Activated T-helper 2 cell treated with anti-CD3 and anti-CD28 coated beads, Interferon-gamma antibody, Interleukin-2, Interleukin-4, amounts not matched to agents 10 μg/mL and 5 μg/mL and 100 μg/mL, durations not matched to agents 14 hours and 24 hours and 36 hours (primary cell): ENCODE measurements at regions not wholly inside any gene's neighbourhood (a gene's known extent, or its start where the extent isn't known, plus 50 kb on each side); places are given as distances from the start of the nearest gene placed in this dataset.

ENCODE experiments used
- DNase-seq: peaks from one replicate; pipeline ENCODE4 v3.0.0; 2021; ENCODE audit warnings: low spot score
- H3K27ac Mint-ChIP-seq: one replicate; pipeline ENCODE4 v1.8.0; 2021; ENCODE audit warnings: mixed read lengths
- H3K27me3 Mint-ChIP-seq: one replicate; pipeline ENCODE4 v1.8.0; 2021; ENCODE audit warnings: low read depth, mixed read lengths
- H3K36me3 Mint-ChIP-seq: one replicate; pipeline ENCODE4 v1.8.0; 2021; ENCODE audit warnings: low read depth, mixed read lengths
- H3K4me1 Mint-ChIP-seq: one replicate; pipeline ENCODE4 v1.8.0; 2021; ENCODE audit warnings: low read depth, mixed read lengths
- H3K4me3 Mint-ChIP-seq: one replicate; pipeline ENCODE4 v1.8.0; 2021; ENCODE audit warnings: low read depth, mild to moderate bottlenecking, moderate library complexity, mixed read lengths
- H3K9me3 Mint-ChIP-seq: one replicate; pipeline ENCODE4 v1.8.0; 2021; ENCODE audit warnings: mixed read lengths
- intact Hi-C: fragments of 100-400 bp; cut with micrococcal nuclease; formaldehyde crosslinking; loops from one replicate; pipeline ENCODE4 v1.15.1; 2023

DNA sequence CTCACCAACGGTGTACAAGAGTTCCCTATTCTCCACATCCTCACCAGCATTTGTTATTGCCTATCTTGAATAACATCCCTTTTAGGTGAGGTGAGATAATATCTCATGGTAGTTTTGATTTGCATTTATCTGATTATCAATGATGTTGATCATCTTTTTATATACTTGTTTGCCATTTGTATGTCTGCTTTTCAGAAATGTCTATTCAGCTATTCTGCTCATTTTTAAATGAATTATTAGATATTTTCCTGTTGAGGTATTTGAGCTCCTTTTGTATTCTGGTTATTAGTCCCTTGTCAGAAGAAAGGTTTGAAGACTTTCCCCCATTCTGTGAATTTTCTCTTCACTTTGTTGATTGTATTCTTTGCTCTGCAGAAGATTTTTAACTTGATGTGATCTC is 695.5 kb upstream of the DDX18 start:
- no peaks in the 10 kb centered on the region for H3K4me1 Mint-ChIP-seq
- intact Hi-C loops: no loop called here
- no peaks in the 10 kb centered on the region for H3K36me3 Mint-ChIP-seq
- H3K4me3 Mint-ChIP-seq: no peak overlapping the region
- H3K27ac Mint-ChIP-seq: no peak overlapping the region
- H3K9me3 Mint-ChIP-seq: peaks cover 23% of the 10 kb centered on the region
- DNase-seq: no peak
- H3K27me3 Mint-ChIP-seq: no peaks in the 10 kb centered on the region

- intact Hi-C loops: no loop called here
- no peak overlapping the region for H3K27ac Mint-ChIP-seq
- peaks cover 27% of the 10 kb centered on the region for H3K9me3 Mint-ChIP-seq
- no peaks in the 10 kb centered on the region for H3K27me3 Mint-ChIP-seq
- no peaks in the 10 kb centered on the region for H3K4me1 Mint-ChIP-seq
- H3K36me3 Mint-ChIP-seq: no peaks in the 10 kb centered on the region
- no peak overlapping the region for H3K4me3 Mint-ChIP-seq
- no peak for DNase-seq
Measured at GRCh38 chr2:117123362-117123761, 691.1 kb upstream of the DDX18 start.

GRCh38 chr2:117126656-117127055 is 687.8 kb upstream of the DDX18 start:
- H3K27ac Mint-ChIP-seq: no peak overlapping the region

GRCh38 chr2:117127680-117128079 is 686.8 kb upstream of the DDX18 start:
- Mint-ChIP-seq H3K4me1 (no peaks in the 10 kb centered on the region), H3K9me3 (peaks cover 30% of the 10 kb centered on the region), H3K4me3 (no peak overlapping the region)

More at GRCh38 chr2:117126656-117127055, 687.8 kb upstream of the DDX18 start:
- Mint-ChIP-seq H3K27me3 (no peaks in the 10 kb centered on the region), H3K4me1 (no peaks in the 10 kb centered on the region), H3K36me3 (no peaks in the 10 kb centered on the region), H3K9me3 (peaks cover 33% of the 10 kb centered on the region), H3K4me3 (no peak overlapping the region)
- DNase-seq: no peak
- intact Hi-C loops: no loop called here

DNA sequence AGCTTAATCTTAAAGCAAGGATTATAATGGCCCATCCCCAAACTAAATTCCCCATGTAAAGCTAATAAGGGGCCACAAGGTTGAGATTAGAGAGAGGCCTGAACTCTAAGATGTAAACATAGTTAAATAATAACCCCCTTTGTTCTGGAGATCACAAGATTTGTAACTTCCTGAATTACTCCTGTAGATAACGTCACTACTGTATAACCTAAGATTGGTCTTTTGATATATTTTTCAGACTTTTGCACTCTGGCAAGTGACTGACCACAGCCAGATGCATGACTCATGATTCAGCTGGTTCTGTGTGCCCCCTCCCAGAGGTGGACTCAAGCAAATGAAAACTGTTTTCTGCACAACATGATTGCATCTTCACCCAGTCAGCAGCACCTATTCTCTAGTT is 686.0 kb upstream of the DDX18 start:
- Mint-ChIP-seq H3K27ac (no peak overlapping the region), H3K4me1 (no peaks in the 10 kb centered on the region), H3K9me3 (peaks cover 29% of the 10 kb centered on the region), H3K36me3 (no peaks in the 10 kb centered on the region), H3K4me3 (no peak overlapping the region), H3K27me3 (no peaks in the 10 kb centered on the region)
- DNase-seq: no peak
- intact Hi-C loops: no loop called here

More at GRCh38 chr2:117127680-117128079, 686.8 kb upstream of the DDX18 start:
- Mint-ChIP-seq H3K27me3 (no peaks in the 10 kb centered on the region), H3K36me3 (no peaks in the 10 kb centered on the region), H3K27ac (no peak overlapping the region)
- intact Hi-C loops: no loop called here
- no peak for DNase-seq

- Mint-ChIP-seq H3K36me3 (no peaks in the 10 kb centered on the region), H3K27ac (no peak overlapping the region), H3K4me1 (no peaks in the 10 kb centered on the region), H3K4me3 (no peak overlapping the region), H3K9me3 (peaks cover 12% of the 10 kb centered on the region), H3K27me3 (no peaks in the 10 kb centered on the region)
- intact Hi-C loops: no loop called here
- DNase-seq: no peak
Measured at GRCh38 chr2:117137371-117137770, 677.1 kb upstream of the DDX18 start.

DNA sequence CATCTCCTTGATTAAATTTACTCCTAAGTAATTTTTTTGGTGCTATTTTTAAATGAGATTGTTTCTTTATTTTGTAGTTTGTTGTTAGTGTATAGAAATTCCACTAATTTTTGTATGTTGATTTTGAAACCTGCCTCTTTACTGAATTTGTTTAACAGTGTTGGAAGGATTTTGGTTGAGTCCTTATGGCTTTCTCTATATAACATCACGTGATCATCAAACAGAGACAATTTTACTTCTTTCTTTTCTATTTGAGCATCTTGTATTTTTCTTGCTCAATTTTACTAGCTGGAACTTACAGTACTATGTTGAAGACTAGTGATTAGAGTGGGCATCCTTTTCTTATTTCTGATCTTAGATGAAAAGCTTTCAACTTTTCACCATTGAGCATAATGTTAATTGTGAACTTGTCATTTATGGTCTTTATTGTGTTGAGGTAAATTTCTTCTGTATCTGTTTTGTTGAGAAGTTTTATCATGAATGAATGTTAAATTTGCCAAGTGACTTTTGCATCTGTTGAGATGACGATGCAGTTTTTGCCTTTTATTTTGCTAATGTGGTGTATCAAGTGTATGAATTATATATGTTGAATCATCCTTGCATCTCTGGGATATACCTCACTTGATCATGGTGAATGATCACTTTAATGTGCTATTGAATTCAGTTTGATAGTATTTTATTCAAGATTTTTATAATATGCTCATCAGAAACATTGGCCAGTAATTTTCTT is 645.3 kb upstream of the DDX18 start:
- Mint-ChIP-seq H3K36me3 (no peaks in the 10 kb centered on the region), H3K4me3 (no peak overlapping the region), H3K4me1 (no peaks in the 10 kb centered on the region), H3K27me3 (no peaks in the 10 kb centered on the region), H3K27ac (no peak overlapping the region), H3K9me3 (peaks cover 51% of the 10 kb centered on the region)
- intact Hi-C loops: no loop called here
- DNase-seq: no peak

DNA sequence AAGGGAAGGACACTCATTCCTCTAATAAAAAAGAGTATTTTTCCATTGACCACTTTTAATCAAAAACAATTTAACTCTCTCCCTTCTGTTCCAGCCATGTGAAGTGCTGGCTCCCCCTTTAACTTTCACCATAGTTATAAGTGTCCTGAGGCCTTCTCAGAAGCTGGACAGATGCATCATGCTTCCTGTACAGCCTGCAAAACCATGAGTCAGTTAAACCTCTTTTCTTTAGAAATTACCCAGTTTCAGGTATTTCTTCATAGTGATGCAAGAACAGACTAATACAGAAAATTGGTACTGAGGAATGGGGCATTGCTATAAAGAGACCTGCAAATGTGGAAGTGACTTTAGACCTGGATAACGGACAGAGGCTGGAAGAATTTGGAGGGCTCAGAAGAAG is 643.6 kb upstream of the DDX18 start:
- Mint-ChIP-seq H3K4me3 (no peak overlapping the region), H3K9me3 (peaks cover 47% of the 10 kb centered on the region), H3K4me1 (no peaks in the 10 kb centered on the region), H3K27me3 (no peaks in the 10 kb centered on the region), H3K36me3 (no peaks in the 10 kb centered on the region), H3K27ac (no peak overlapping the region)
- intact Hi-C loops: no loop called here
- no peak for DNase-seq

GRCh38 chr2:117179405-117179804 is 635.1 kb upstream of the DDX18 start:
- Mint-ChIP-seq H3K27me3 (no peaks in the 10 kb centered on the region), H3K4me3 (no peak overlapping the region), H3K36me3 (no peaks in the 10 kb centered on the region), H3K9me3 (peaks cover 28% of the 10 kb centered on the region), H3K4me1 (no peaks in the 10 kb centered on the region), H3K27ac (no peak overlapping the region)
- intact Hi-C loops: no loop called here
- no peak for DNase-seq

GRCh38 chr2:117190856-117191559 is 623.5 kb upstream of the DDX18 start:
- no peak overlapping the region for H3K27ac Mint-ChIP-seq
- H3K4me1 Mint-ChIP-seq: no peaks in the 10 kb centered on the region
- H3K27me3 Mint-ChIP-seq: no peaks in the 10 kb centered on the region
- H3K9me3 Mint-ChIP-seq: peaks cover 32% of the 10 kb centered on the region
- H3K4me3 Mint-ChIP-seq: no peak overlapping the region
- intact Hi-C loops: no loop called here
- H3K36me3 Mint-ChIP-seq: no peaks in the 10 kb centered on the region
- no peak for DNase-seq

GRCh38 chr2:117195381-117195780 is 619.1 kb upstream of the DDX18 start:
- DNase-seq: no peak
- Mint-ChIP-seq H3K36me3 (no peaks in the 10 kb centered on the region), H3K27ac (no peak overlapping the region), H3K27me3 (no peaks in the 10 kb centered on the region), H3K4me1 (no peaks in the 10 kb centered on the region), H3K4me3 (no peak overlapping the region), H3K9me3 (peaks cover 43% of the 10 kb centered on the region)
- intact Hi-C loops: no loop called here

- no peak for DNase-seq
- Mint-ChIP-seq H3K9me3 (peaks cover 47% of the 10 kb centered on the region), H3K27me3 (no peaks in the 10 kb centered on the region), H3K27ac (no peak overlapping the region), H3K36me3 (no peaks in the 10 kb centered on the region), H3K4me1 (no peaks in the 10 kb centered on the region), H3K4me3 (no peak overlapping the region)
- intact Hi-C loops: no loop called here
Measured at GRCh38 chr2:117199511-117199910, 615.0 kb upstream of the DDX18 start.

- no peak for DNase-seq
- Mint-ChIP-seq H3K9me3 (peaks cover 33% of the 10 kb centered on the region), H3K4me1 (no peaks in the 10 kb centered on the region), H3K27ac (no peak overlapping the region), H3K27me3 (no peaks in the 10 kb centered on the region), H3K4me3 (no peak overlapping the region), H3K36me3 (no peaks in the 10 kb centered on the region)
- intact Hi-C loops: no loop called here
Measured at GRCh38 chr2:117212562-117212961, 601.9 kb upstream of the DDX18 start.
